GM23338 (cell line): ENCODE measurements at regions not wholly inside any gene's neighbourhood (a gene's known extent, or its start where the extent isn't known, plus 50 kb on each side); places are given as distances from the start of the nearest gene placed in this dataset.

ENCODE experiments used
- EZH2 ChIP-seq: fragments of 200-600 bp; sonication (generic); IDR thresholded peaks from one replicate; pipeline ENCODE4 v1.8.0; 2017; ENCODE audit warnings: antibody characterized with exemption, mild to moderate bottlenecking, low read depth; ENCODE audit not compliant: unreplicated experiment
- POLR2AphosphoS5 ChIP-seq: IDR thresholded peaks from 2 replicates; pipeline ENCODE4 v1.6.1; 2016; ENCODE audit warnings: antibody characterized with exemption, low read depth
- ZNF331 ChIP-seq: fragments of 250-450 bp; sonication (Bioruptor Pico); IDR thresholded peaks from 2 replicates; pipeline ENCODE4 v1.5.0; 2020; ENCODE audit warnings: low read depth, mild to moderate bottlenecking, moderate library complexity
- TF ChIP-seq, protein P1 (sequence below): IDR thresholded peaks from 2 replicates; pipeline ENCODE4 v1.6.1; 2016; ENCODE audit warnings: antibody characterized with exemption
- TF ChIP-seq, protein P2 (sequence below), 2 experiments: fragments of 200-600 bp in 1 of 2; sonication (generic) in 1 of 2; conservative IDR thresholded peaks; 2 replicates each; pipeline versions ENCODE4 v1.5.1 to v1.6.1; 2016 to 2017; ENCODE audit warnings: antibody characterized with exemption in 2 of 2, low read depth in 2 of 2, mild to moderate bottlenecking in 2 of 2, moderate library complexity in 1 of 2

DNA sequence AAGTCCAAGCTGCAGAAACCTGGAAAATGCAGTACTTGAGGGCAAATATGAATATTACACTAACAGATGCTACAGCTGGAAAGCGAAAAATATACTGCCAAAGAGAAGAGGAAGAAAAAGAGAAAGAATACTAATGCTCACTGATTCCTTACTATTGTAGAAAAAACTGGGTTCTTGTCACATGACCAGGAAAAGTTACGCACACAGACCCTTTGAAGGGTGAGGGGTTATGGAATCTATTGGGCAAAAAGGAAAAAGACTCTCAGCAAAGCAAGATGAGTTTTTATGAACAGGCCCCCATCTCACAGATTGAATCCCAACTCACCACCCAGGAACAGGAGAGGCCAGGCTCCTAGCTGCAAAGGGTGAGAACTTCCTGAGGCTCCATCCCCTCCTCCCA, 228.1 kb upstream of the KLF14 start:
- no peak for TF ChIP-seq EZH2
- TF ChIP-seq, protein P1, sequence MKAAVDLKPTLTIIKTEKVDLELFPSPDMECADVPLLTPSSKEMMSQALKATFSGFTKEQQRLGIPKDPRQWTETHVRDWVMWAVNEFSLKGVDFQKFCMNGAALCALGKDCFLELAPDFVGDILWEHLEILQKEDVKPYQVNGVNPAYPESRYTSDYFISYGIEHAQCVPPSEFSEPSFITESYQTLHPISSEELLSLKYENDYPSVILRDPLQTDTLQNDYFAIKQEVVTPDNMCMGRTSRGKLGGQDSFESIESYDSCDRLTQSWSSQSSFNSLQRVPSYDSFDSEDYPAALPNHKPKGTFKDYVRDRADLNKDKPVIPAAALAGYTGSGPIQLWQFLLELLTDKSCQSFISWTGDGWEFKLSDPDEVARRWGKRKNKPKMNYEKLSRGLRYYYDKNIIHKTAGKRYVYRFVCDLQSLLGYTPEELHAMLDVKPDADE: no peak
- TF ChIP-seq ZNF331 (CRISPR knock-in tag): no peak
- TF ChIP-seq, protein P2, sequence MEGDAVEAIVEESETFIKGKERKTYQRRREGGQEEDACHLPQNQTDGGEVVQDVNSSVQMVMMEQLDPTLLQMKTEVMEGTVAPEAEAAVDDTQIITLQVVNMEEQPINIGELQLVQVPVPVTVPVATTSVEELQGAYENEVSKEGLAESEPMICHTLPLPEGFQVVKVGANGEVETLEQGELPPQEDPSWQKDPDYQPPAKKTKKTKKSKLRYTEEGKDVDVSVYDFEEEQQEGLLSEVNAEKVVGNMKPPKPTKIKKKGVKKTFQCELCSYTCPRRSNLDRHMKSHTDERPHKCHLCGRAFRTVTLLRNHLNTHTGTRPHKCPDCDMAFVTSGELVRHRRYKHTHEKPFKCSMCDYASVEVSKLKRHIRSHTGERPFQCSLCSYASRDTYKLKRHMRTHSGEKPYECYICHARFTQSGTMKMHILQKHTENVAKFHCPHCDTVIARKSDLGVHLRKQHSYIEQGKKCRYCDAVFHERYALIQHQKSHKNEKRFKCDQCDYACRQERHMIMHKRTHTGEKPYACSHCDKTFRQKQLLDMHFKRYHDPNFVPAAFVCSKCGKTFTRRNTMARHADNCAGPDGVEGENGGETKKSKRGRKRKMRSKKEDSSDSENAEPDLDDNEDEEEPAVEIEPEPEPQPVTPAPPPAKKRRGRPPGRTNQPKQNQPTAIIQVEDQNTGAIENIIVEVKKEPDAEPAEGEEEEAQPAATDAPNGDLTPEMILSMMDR (conservative IDR thresholded peaks at IDR 0.05; ENCODE audit: low read depth in 2 of 2): no peak
- TF ChIP-seq POLR2AphosphoS5: no peak
